ENCODE measurements at regions not wholly inside any gene's neighbourhood (a gene's known extent, or its start where the extent isn't known, plus 50 kb on each side); places are given as distances from the start of the nearest gene placed in this dataset.

DNA sequence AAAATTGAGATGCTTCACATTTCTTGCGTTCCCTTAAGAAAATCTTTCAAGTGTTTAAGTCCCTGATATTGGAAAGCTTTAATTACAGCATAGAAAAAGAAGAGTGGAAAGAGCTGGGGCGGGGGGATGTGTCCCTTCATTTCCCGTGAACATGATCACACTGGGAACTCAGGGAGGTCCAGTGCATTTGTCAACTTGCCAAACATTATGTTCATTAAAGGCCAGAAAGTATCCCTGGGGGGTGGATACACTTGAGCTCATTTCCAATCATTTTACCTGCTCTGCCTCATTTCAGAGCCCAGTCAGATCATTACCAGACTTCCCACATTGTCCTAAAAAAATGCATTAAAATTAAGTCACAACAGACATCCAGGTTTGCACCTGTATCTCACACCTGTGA lies 123.6 kb upstream of the KCNJ15 start:
- no peaks in the 10 kb centered on the region for H3K36me3 ChIP-seq (ENCODE audit: control insufficient read depth in 4 of 4, insufficient read depth in 3 of 4, low read depth in 1 of 4, low read length in 3 of 4)
- H3K27ac ChIP-seq (ENCODE audit: low read depth in 1 of 2, low read length in 2 of 2) = no peak overlapping the region
- H3K9me3 ChIP-seq (ENCODE audit: control insufficient read depth in 4 of 4, low read length in 3 of 4) = no peaks in the 10 kb centered on the region
- TF ChIP-seq, protein P1, sequence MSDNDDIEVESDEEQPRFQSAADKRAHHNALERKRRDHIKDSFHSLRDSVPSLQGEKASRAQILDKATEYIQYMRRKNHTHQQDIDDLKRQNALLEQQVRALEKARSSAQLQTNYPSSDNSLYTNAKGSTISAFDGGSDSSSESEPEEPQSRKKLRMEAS (IDR thresholded peaks at IDR 0.05) = no peak
- TF ChIP-seq YY1 (IDR thresholded peaks at IDR 0.05) = no peak
- no peak for TF ChIP-seq EGR1 (IDR thresholded peaks at IDR 0.05; ENCODE audit: low read depth in 2 of 2)
- TF ChIP-seq, protein P2, sequence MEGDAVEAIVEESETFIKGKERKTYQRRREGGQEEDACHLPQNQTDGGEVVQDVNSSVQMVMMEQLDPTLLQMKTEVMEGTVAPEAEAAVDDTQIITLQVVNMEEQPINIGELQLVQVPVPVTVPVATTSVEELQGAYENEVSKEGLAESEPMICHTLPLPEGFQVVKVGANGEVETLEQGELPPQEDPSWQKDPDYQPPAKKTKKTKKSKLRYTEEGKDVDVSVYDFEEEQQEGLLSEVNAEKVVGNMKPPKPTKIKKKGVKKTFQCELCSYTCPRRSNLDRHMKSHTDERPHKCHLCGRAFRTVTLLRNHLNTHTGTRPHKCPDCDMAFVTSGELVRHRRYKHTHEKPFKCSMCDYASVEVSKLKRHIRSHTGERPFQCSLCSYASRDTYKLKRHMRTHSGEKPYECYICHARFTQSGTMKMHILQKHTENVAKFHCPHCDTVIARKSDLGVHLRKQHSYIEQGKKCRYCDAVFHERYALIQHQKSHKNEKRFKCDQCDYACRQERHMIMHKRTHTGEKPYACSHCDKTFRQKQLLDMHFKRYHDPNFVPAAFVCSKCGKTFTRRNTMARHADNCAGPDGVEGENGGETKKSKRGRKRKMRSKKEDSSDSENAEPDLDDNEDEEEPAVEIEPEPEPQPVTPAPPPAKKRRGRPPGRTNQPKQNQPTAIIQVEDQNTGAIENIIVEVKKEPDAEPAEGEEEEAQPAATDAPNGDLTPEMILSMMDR (IDR thresholded peaks at IDR 0.05; ENCODE audit: low read depth, low read length, missing input control) = no peak
- no peak for TF ChIP-seq NR2F2 (IDR thresholded peaks at IDR 0.05)
- WGBS = 83% methylated on average over 3 of the region's 3 CpGs
- H3K27me3 ChIP-seq (ENCODE audit: control insufficient read depth in 4 of 4, insufficient read depth in 4 of 4, low read length in 3 of 4) = no peaks in the 10 kb centered on the region
- no peak overlapping the region for H3K4me3 ChIP-seq (ENCODE audit: low read depth in 1 of 3, low read length in 3 of 3)
- H3K9ac ChIP-seq (ENCODE audit: low read depth in 1 of 2, low read length in 2 of 2) = no peak overlapping the region
- H3K4me1 ChIP-seq (ENCODE audit: control insufficient read depth in 4 of 4, insufficient read depth in 4 of 4, low read length in 3 of 4) = no peaks in the 10 kb centered on the region
- DNase-seq (ENCODE audit: low spot score) = no peak

DNA sequence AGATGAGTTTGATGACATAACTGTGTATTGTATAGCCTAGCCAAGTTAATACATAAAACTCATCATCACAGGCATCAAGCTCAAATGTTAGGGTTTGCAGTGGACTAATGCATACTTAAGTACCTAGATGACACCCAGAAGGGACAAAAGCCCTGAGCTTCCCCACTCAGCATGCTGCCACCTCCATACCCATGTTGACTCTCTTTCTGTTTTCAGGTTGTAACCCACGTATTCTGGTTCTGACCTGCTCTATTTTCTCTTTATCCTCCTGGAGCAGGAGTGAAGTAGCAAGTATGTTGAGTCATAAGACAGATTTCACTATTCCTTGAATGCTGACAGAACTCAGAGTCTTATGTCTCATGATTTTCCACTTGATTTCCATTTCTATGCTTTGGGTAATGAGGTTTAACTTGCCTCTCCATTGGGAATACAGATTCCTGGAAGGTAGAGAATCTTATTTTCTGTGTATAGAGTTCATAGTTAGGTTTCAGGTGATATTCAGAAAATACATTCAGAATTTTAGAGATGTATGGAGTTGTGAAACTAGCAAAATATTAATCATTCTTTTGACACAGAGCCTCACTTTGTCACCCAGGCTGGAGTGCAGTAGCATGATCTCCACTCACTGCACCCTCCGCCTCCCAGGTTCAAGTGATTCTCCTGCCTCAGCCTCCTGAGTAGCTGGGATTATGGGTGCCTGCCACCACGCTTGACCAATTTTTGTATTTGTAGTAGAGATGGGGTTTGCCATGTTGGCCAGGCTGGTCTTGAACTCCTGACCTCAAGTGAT lies 122.5 kb upstream of the KCNJ15 start:
- WGBS = 86% methylated on average over 3 of the region's 3 CpGs
- no peaks in the 10 kb centered on the region for H3K9me3 ChIP-seq (ENCODE audit: control insufficient read depth in 4 of 4, low read length in 3 of 4)
- no peak overlapping the region for H3K9ac ChIP-seq (ENCODE audit: low read depth in 1 of 2, low read length in 2 of 2)
- peaks cover 0 to 3% (median 1%) of the 10 kb centered on the region in 4 donors for H3K4me1 ChIP-seq (ENCODE audit: control insufficient read depth in 4 of 4, insufficient read depth in 4 of 4, low read length in 3 of 4)
- no peak overlapping the region for H3K4me3 ChIP-seq (ENCODE audit: low read depth in 1 of 3, low read length in 3 of 3)
- no peaks in the 10 kb centered on the region for H3K36me3 ChIP-seq (ENCODE audit: control insufficient read depth in 4 of 4, insufficient read depth in 3 of 4, low read depth in 1 of 4, low read length in 3 of 4)
- H3K27me3 ChIP-seq (ENCODE audit: control insufficient read depth in 4 of 4, insufficient read depth in 4 of 4, low read length in 3 of 4) = no peaks in the 10 kb centered on the region
- no peak for DNase-seq (ENCODE audit: low spot score)
- no peak overlapping the region for H3K27ac ChIP-seq (ENCODE audit: low read depth in 1 of 2, low read length in 2 of 2)
- TF ChIP-seq, protein P3, sequence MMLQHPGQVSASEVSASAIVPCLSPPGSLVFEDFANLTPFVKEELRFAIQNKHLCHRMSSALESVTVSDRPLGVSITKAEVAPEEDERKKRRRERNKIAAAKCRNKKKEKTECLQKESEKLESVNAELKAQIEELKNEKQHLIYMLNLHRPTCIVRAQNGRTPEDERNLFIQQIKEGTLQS (IDR thresholded peaks at IDR 0.05) = no peak
- TF ChIP-seq, protein P2 (IDR thresholded peaks at IDR 0.05; ENCODE audit: low read depth, low read length, missing input control) = no peak
- TF ChIP-seq JUND (IDR thresholded peaks at IDR 0.05) (no peak), FOXA2 (IDR thresholded peaks at IDR 0.05) (no peak), EGR1 (IDR thresholded peaks at IDR 0.05; ENCODE audit: low read depth in 2 of 2) (no peak), RAD21 (IDR thresholded peaks at IDR 0.05) (no peak), YY1 (IDR thresholded peaks at IDR 0.05) (no peak), NR2F2 (IDR thresholded peaks at IDR 0.05) (no peak), RXRA (IDR thresholded peaks at IDR 0.05) (no peak), FOXA1 (IDR thresholded peaks at IDR 0.05) (no peak), HNF4A (conservative IDR thresholded peaks at IDR 0.05) (no peak)
- TF ChIP-seq, protein P4, sequence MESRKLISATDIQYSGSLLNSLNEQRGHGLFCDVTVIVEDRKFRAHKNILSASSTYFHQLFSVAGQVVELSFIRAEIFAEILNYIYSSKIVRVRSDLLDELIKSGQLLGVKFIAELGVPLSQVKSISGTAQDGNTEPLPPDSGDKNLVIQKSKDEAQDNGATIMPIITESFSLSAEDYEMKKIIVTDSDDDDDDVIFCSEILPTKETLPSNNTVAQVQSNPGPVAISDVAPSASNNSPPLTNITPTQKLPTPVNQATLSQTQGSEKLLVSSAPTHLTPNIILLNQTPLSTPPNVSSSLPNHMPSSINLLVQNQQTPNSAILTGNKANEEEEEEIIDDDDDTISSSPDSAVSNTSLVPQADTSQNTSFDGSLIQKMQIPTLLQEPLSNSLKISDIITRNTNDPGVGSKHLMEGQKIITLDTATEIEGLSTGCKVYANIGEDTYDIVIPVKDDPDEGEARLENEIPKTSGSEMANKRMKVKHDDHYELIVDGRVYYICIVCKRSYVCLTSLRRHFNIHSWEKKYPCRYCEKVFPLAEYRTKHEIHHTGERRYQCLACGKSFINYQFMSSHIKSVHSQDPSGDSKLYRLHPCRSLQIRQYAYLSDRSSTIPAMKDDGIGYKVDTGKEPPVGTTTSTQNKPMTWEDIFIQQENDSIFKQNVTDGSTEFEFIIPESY (IDR thresholded peaks at IDR 0.05) = no peak
